Chondrocyte (in vitro differentiated cells): ENCODE measurements at regions not wholly inside any gene's neighbourhood (a gene's known extent, or its start where the extent isn't known, plus 50 kb on each side); places are given as distances from the start of the nearest gene placed in this dataset.

Source experiments
- DNase-seq: peaks from one replicate; pipeline ENCODE4 v3.0.0; 2021; ENCODE audit warnings: mixed read lengths, low spot score
- H3K27ac Mint-ChIP-seq: one replicate; pipeline ENCODE4 v1.8.0; 2021; ENCODE audit warnings: mild to moderate bottlenecking, moderate library complexity, mixed read lengths; ENCODE audit not compliant: unreplicated experiment
- H3K27me3 Mint-ChIP-seq: 2 replicates; pipeline ENCODE4 v1.8.0; 2021; ENCODE audit warnings: low read depth, mixed read lengths
- H3K36me3 Mint-ChIP-seq: 2 replicates; pipeline ENCODE4 v1.8.0; 2021; ENCODE audit warnings: low read depth, mixed read lengths
- H3K4me1 Mint-ChIP-seq: 2 replicates; pipeline ENCODE4 v1.8.0; 2021; ENCODE audit warnings: low read depth, mild to moderate bottlenecking, mixed read lengths
- H3K4me3 Mint-ChIP-seq: one replicate; pipeline ENCODE4 v1.8.0; 2021; ENCODE audit warnings: mild to moderate bottlenecking, moderate library complexity, mixed read lengths; ENCODE audit not compliant: unreplicated experiment
- H3K9me3 Mint-ChIP-seq: 2 replicates; pipeline ENCODE4 v1.8.0; 2021; ENCODE audit warnings: low read depth, mixed read lengths
- CTCF ChIP-seq: fragments of 200-600 bp; sonication (generic); IDR thresholded peaks from 2 replicates; pipeline ENCODE4 v1.5.0; 2021; ENCODE audit warnings: antibody characterized with exemption, mild to moderate bottlenecking, moderate library complexity

DNA sequence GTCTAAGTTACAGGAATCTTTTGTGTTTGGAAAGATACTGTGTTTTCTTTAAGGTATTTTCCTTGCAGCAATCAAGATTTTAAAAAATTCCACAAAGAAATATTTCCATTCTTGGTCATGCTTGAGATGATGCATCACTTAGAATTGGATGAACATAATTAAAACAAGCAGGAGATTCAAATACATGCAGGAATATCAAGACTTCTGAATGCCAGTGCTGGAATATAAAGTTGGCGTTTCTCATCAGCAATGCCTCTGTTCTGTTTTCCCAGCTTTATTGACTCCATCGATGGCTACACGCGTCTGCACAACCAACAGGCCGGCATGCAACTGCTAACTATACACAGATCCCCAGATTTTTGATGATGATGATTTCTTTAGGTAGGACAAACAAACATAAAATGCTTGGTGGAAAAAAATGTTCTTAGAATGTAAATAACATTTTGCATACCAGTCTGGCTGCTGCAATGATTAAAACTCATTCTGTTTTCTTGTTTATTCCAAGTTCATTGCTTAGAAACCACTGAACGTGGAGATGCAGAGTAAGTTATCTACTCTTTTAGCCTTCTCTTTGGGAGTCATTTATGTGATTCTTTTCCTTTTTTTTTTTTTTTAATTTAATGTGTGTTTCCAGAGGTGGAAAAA lies 91.3 kb upstream of the FAM171A1 start:
- TF ChIP-seq CTCF: no peak
- Mint-ChIP-seq H3K36me3 (peaks cover 2% of the 10 kb centered on the region), H3K9me3 (peaks cover 7% of the 10 kb centered on the region), H3K4me3 (no peak overlapping the region), H3K4me1 (peaks cover 16% of the 10 kb centered on the region), H3K27ac (peak overlapping the region; percentile 75), H3K27me3 (no peaks in the 10 kb centered on the region)
- no peak for DNase-seq

GRCh38 chr10:15461353-15462108 lies 90.4 kb upstream of the FAM171A1 start:
- peaks cover 10% of the 10 kb centered on the region for H3K9me3 Mint-ChIP-seq
- no peak overlapping the region for H3K4me3 Mint-ChIP-seq
- peak; percentile 75 for TF ChIP-seq CTCF
- peaks cover 16% of the 10 kb centered on the region for H3K4me1 Mint-ChIP-seq
- no peak for DNase-seq
- H3K36me3 Mint-ChIP-seq: peaks cover 2% of the 10 kb centered on the region
- H3K27me3 Mint-ChIP-seq: no peaks in the 10 kb centered on the region
- peak overlapping the region; percentile 75 for H3K27ac Mint-ChIP-seq

DNA sequence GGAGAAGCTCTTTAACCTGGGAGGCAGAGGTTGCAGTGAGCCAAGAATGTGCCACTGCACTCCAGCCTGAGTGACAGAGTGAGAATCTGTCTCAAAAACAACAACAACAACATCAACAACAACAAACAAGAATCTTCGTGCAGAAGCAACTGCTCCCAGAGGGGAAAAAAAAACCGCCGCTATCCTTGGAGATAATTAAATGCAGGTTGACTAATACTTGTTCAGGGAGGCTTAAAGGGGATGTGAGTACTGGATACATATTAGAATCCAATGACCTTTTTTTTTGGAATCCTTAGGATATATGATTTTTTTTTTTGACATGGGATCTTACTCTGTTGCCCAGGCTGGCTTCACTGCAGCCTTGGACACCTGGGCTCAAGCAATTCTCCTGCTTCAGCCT lies 89.6 kb upstream of the FAM171A1 start:
- H3K27me3 Mint-ChIP-seq: no peaks in the 10 kb centered on the region
- no peak for DNase-seq
- H3K9me3 Mint-ChIP-seq: peaks cover 10% of the 10 kb centered on the region
- TF ChIP-seq CTCF: no peak
- no peak overlapping the region for H3K4me3 Mint-ChIP-seq
- peaks cover 16% of the 10 kb centered on the region for H3K4me1 Mint-ChIP-seq
- peaks cover 2% of the 10 kb centered on the region for H3K36me3 Mint-ChIP-seq
- no peak overlapping the region for H3K27ac Mint-ChIP-seq

GRCh38 chr10:15459218-15459617 lies 88.1 kb upstream of the FAM171A1 start:
- DNase-seq: no peak
- Mint-ChIP-seq H3K4me3 (no peak overlapping the region), H3K9me3 (peaks cover 10% of the 10 kb centered on the region), H3K27ac (no peak overlapping the region), H3K27me3 (no peaks in the 10 kb centered on the region), H3K36me3 (peaks cover 2% of the 10 kb centered on the region), H3K4me1 (peaks cover 16% of the 10 kb centered on the region)
- TF ChIP-seq CTCF: no peak

DNA sequence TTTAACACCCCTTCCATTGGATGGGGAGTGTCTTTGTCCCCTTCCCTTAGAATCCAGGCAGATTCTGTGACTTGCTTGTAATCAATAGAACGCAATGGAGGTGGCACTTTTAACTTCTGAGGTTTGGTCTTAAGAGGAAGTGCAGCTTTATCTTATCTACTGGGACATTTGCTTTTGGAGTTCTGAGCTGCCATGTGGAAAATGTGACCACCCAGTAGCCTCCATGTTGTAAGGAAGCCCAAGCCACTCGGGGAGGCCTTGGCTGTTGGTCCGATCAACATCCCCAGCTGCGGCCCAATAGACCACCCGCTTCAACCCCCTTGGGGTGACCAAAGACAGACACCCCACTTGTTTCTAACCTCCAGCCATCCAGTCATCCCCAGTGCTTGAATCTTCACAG lies 86.3 kb upstream of the FAM171A1 start:
- Mint-ChIP-seq H3K36me3 (no peaks in the 10 kb centered on the region), H3K27me3 (no peaks in the 10 kb centered on the region), H3K9me3 (peaks cover 3% of the 10 kb centered on the region), H3K4me3 (no peak overlapping the region), H3K27ac (no peak overlapping the region), H3K4me1 (peaks cover 19% of the 10 kb centered on the region)
- no peak for TF ChIP-seq CTCF
- DNase-seq: no peak
